ENCODE measurements at regions not wholly inside any gene's neighbourhood (a gene's known extent, or its start where the extent isn't known, plus 50 kb on each side); places are given as distances from the start of the nearest gene placed in this dataset.
"Not testable (repeated sequence)": the region's sequence is repeated elsewhere in the genome, so short reads cannot be mapped to it uniquely, and the experiment has no call there.

DNA sequence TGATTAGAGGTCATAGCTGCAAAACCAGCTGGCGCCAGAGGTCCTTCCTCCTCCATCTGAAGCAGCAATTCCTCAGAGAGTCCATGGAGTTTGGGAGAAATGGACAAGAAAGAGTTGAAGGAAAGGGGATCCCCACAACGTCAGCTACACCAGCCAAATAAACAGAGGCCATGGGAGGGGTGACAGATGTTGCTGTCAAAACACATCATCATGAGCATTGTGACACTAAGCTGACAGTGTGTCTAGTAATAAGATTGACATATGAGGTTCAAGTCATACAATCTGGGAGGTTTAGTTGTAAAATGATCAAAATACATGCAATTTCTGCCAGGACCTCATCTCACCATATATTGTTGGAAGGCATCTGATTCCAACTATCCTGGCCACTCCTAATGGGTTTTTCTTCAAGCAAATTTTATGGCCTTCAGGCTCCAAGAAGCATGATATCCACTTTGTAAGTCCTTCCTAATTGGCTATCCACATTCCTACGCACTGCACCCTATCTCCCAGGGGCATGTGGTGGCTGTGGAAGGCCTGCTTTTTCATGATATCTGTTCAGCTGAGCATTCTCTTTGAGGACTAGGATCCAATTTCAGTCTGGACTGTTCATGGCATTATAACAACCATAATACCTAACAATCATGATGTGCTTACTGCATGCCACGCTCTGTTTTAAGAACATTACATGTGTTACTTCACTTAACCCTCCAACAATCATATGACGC is 335.0 kb upstream of the ID2 start:
- no peaks in the 10 kb centered on the region for H3K36me3 ChIP-seq (ENCODE audit: low read depth)
- no peaks in the 10 kb centered on the region for H3K9me3 ChIP-seq
- intact Hi-C loops (cut with DNase I, micrococcal nuclease): no loop called here
- ATAC-seq: no peak
- no peak for DNase-seq
- TF ChIP-seq, protein P1, sequence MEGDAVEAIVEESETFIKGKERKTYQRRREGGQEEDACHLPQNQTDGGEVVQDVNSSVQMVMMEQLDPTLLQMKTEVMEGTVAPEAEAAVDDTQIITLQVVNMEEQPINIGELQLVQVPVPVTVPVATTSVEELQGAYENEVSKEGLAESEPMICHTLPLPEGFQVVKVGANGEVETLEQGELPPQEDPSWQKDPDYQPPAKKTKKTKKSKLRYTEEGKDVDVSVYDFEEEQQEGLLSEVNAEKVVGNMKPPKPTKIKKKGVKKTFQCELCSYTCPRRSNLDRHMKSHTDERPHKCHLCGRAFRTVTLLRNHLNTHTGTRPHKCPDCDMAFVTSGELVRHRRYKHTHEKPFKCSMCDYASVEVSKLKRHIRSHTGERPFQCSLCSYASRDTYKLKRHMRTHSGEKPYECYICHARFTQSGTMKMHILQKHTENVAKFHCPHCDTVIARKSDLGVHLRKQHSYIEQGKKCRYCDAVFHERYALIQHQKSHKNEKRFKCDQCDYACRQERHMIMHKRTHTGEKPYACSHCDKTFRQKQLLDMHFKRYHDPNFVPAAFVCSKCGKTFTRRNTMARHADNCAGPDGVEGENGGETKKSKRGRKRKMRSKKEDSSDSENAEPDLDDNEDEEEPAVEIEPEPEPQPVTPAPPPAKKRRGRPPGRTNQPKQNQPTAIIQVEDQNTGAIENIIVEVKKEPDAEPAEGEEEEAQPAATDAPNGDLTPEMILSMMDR (IDR thresholded peaks at IDR 0.05): no peak
- peaks cover 4% of the 10 kb centered on the region for H3K4me1 ChIP-seq (ENCODE audit: low read depth)
- H3K4me3 ChIP-seq: no peak overlapping the region

GRCh38 chr2:8348911-8349310 is 332.9 kb upstream of the ID2 start:
- H3K36me3 ChIP-seq (ENCODE audit: low read depth); H3K9me3 ChIP-seq; H3K4me1 ChIP-seq (ENCODE audit: low read depth); DNase-seq; H3K4me3 ChIP-seq; ATAC-seq; intact Hi-C loops (cut with DNase I, micrococcal nuclease): not testable (repeated sequence)

DNA sequence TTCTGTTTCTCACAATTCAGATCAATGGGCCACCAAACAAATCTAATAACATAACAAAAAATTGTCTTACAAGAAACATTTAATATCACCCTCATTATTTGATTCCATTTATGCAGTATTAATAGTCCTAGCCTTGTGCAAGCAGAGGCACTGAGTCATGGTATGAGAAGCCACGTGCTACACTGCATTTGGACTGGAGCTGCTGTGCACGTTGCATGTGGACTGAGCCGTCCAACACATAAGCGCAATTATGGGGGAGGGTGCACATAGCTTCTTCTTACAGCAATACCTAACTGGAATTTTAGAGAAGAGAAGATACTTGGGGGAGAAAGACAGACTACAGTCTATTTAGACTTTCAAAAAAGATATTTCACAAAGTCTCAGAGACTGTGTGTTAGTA is 329.6 kb upstream of the ID2 start:
- Histone ChIP-seq H3K4me3 (no peak overlapping the region), H3K9me3 (no peaks in the 10 kb centered on the region), H3K36me3 (ENCODE audit: low read depth) (no peaks in the 10 kb centered on the region), H3K4me1 (ENCODE audit: low read depth) (no peaks in the 10 kb centered on the region)
- ATAC-seq: no peak
- TF ChIP-seq, protein P1 (IDR thresholded peaks at IDR 0.05): no peak
- intact Hi-C loops (cut with DNase I, micrococcal nuclease): no loop called here
- DNase-seq: no peak

DNA sequence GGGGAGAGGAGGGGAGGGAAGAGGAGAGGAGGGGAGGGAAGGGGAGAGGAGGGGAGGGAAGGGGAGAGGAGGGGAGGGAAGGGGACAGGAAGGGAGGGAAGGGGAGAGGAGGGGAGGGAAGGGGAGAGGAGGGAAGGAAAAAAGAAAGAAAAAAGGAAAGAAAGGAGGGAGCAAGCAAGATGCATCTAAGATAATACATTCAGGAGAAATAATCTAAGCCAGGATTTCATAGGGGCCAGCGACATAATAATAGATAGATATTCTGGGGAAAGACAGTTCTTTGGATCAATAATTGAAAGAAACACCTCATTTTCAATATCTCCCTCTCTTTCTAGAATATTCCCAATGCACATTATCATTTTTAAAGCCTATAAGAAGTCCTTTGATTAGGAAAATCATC is 328.9 kb upstream of the ID2 start:
- TF ChIP-seq, protein P1 (IDR thresholded peaks at IDR 0.05): no peak
- no peaks in the 10 kb centered on the region for H3K9me3 ChIP-seq
- no peaks in the 10 kb centered on the region for H3K4me1 ChIP-seq (ENCODE audit: low read depth)
- H3K4me3 ChIP-seq: no peak overlapping the region
- ATAC-seq (no peak), DNase-seq (no peak)
- intact Hi-C loops (cut with DNase I, micrococcal nuclease): no loop called here
- H3K36me3 ChIP-seq (ENCODE audit: low read depth): no peaks in the 10 kb centered on the region

DNA sequence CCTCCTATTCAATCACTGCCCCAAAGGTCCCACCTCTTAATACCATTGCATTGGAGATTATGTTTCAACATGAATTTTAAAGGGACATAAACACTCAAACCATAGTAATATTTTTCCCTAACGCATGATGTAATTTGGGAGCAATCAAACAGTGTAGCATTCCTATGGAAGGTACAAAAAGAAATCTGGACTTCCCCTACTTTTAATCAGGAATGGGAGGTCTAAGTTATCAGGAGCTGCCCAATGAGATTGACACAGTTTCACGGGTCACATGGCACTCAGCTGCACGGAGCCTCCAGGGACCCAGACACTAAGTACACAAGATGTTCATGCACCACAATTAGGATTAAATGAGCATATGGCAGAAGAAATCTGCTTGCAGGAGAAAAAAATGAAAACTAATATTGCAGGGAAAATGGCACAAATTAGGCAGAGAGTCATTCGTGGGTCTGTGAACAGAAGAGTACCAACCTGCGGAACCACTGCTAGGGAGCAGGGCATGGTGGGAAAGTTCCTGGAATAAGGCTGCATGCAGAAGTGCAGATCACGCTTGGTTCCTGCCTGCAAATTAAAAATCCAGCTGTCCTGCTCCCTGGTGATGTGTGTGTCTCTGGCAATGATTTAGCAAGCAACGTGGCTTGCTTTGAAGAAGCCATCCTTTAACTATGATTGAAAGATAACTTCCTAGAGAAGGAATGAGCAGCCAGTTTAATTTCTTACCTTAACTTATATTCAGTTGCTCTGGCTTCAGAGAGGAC is 326.6 kb upstream of the ID2 start:
- intact Hi-C loops (cut with DNase I, micrococcal nuclease): no loop called here
- H3K9me3 ChIP-seq: no peaks in the 10 kb centered on the region
- no peaks in the 10 kb centered on the region for H3K36me3 ChIP-seq (ENCODE audit: low read depth)
- no peak for DNase-seq
- no peak for ATAC-seq
- TF ChIP-seq, protein P1 (IDR thresholded peaks at IDR 0.05): no peak
- no peaks in the 10 kb centered on the region for H3K4me1 ChIP-seq (ENCODE audit: low read depth)
- no peak overlapping the region for H3K4me3 ChIP-seq

DNA sequence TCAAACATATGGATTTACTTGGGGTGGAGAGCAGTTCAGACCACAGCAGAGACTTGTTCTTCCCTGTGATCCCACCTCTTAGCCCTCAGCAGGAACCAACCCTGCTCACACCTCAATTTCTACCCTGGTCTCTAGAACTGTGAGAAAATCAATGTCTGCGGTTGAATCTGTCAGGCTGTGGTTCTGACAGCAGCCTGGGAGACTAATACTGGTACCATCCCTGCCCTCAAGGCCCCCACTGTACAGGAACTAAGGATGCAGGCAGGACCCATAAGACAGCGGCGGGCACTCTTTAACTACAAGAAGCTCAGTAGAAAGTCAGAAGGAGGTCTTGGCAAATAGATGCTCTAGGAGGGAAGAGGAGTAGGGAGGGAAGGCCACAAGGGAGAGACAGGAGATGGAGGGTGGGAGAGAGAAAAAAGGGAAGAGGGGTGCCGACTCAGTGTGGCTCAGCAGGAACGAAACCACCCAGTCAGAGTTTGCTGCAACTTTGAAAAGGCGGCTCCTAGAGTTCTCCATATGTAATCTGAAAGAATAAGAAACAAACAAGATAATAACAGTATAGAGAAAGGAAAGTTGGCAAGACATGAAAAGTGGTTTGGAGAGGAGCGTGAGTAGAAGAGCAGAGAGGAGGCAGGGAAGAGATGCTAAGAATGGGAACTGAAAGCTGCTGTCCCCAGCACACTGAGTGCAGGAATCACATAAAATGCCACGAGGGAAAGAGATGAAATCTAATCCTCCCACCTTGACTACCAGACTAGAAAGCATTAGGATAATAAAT is 323.9 kb upstream of the ID2 start:
- intact Hi-C loops (cut with DNase I, micrococcal nuclease): no loop called here
- Histone ChIP-seq H3K9me3 (no peaks in the 10 kb centered on the region), H3K36me3 (ENCODE audit: low read depth) (no peaks in the 10 kb centered on the region), H3K4me3 (no peak overlapping the region), H3K4me1 (ENCODE audit: low read depth) (no peaks in the 10 kb centered on the region)
- no peak for DNase-seq
- no peak for ATAC-seq
- TF ChIP-seq, protein P1 (IDR thresholded peaks at IDR 0.05): no peak

Measured in mucosa of descending colon (tissue), 3 donors.